NCI-H146 (cell line): ENCODE measurements at regions not wholly inside any gene's neighbourhood (a gene's known extent, or its start where the extent isn't known, plus 50 kb on each side); places are given as distances from the start of the nearest gene placed in this dataset.

Experiments used
- DNase-seq: peaks from one replicate; lab custom pipeline; 2025; lab: John Stamatoyannopoulos, UW

- no peak for DNase-seq
These were observed 618.8 kb upstream of the NRXN1 start for GRCh38 chr2:51650769-51651168.

- no peak for DNase-seq
These were observed 617.4 kb upstream of the NRXN1 start for GRCh38 chr2:51649366-51649765.

GRCh38 chr2:51638811-51639210 is 606.9 kb upstream of the NRXN1 start:
- DNase-seq = no peak

GRCh38 chr2:51633073-51633472 is 601.1 kb upstream of the NRXN1 start:
- no peak for DNase-seq

GRCh38 chr2:51629406-51629805 is 597.5 kb upstream of the NRXN1 start:
- no peak for DNase-seq

GRCh38 chr2:51628917-51629316 is 597.0 kb upstream of the NRXN1 start:
- no peak for DNase-seq

GRCh38 chr2:51624995-51625394 is 593.1 kb upstream of the NRXN1 start:
- DNase-seq = no peak

GRCh38 chr2:51620796-51621195 is 588.9 kb upstream of the NRXN1 start:
- no peak for DNase-seq

GRCh38 chr2:51619961-51620360 is 588.0 kb upstream of the NRXN1 start:
- no peak for DNase-seq

GRCh38 chr2:51612387-51612786 is 580.5 kb upstream of the NRXN1 start:
- DNase-seq = peak; percentile 4

GRCh38 chr2:51601706-51602105 is 569.8 kb upstream of the NRXN1 start:
- no peak for DNase-seq

GRCh38 chr2:51597086-51597485 is 565.2 kb upstream of the NRXN1 start:
- no peak for DNase-seq

- DNase-seq = no peak
These were observed 563.9 kb upstream of the NRXN1 start for GRCh38 chr2:51595836-51596235.

- DNase-seq = no peak
These were observed 549.8 kb upstream of the NRXN1 start for GRCh38 chr2:51581636-51582267.

- DNase-seq = no peak
These were observed 547.5 kb upstream of the NRXN1 start for GRCh38 chr2:51579412-51579811.

GRCh38 chr2:51575181-51575580 is 543.2 kb upstream of the NRXN1 start:
- DNase-seq = no peak

GRCh38 chr2:51559026-51559425 is 527.1 kb upstream of the NRXN1 start:
- no peak for DNase-seq

GRCh38 chr2:51553476-51553875 is 521.5 kb upstream of the NRXN1 start:
- DNase-seq = no peak

- no peak for DNase-seq
These were observed 503.8 kb upstream of the NRXN1 start for GRCh38 chr2:51535763-51536162.

GRCh38 chr2:51534166-51534565 is 502.2 kb upstream of the NRXN1 start:
- no peak for DNase-seq

GRCh38 chr2:51528156-51528555 is 496.2 kb upstream of the NRXN1 start:
- no peak for DNase-seq

GRCh38 chr2:51526766-51527165 is 494.8 kb upstream of the NRXN1 start:
- no peak for DNase-seq

- DNase-seq = no peak
These were observed 484.7 kb upstream of the NRXN1 start for GRCh38 chr2:51516667-51517066.

GRCh38 chr2:51511002-51511401 is 479.1 kb upstream of the NRXN1 start:
- DNase-seq = no peak

- no peak for DNase-seq
These were observed 478.4 kb upstream of the NRXN1 start for GRCh38 chr2:51510303-51510702.
